ENCODE measurements at regions not wholly inside any gene's neighbourhood (a gene's known extent, or its start where the extent isn't known, plus 50 kb on each side); places are given as distances from the start of the nearest gene placed in this dataset.
"Not testable (repeated sequence)": the region's sequence is repeated elsewhere in the genome, so short reads cannot be mapped to it uniquely, and the experiment has no call there.

DNA sequence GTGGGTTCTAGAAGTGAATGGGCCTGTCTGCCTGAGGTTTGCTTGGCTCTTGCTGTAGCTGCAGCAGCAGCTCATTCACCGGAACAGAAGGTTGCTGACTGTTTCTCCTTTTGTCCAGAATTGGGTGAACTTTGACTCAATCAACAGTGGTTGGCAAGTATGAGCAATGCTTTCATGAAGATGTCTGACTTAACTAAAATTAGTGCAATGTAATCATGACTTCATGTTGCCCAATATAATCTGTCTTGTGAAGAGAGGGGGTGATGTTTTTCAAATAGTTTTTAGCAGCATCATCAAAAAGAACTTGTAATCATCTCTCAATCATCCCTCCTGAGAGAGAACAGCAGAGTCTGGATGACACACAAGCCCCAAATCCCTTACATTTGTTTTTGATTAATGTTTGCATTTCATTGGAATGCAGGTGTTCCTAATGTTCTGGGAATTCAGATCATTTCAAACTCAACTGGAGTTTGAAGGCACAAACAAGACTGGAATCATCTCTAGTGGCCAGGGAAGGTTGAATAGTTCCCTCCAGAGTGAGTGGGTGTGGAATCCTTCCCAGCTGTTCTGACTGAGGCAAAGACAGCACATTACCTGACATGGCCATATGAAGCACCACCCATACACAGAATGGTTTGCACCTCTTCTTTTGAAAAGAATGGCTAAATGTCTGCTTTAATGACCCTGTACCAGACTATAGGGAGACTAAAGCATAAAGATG, 82.9 kb downstream of the HLX start:
- POLR2A ChIA-PET: interaction anchor here (0.6 to 1.0 kb wide), 2 partner anchors 43 to 1030 kb away, joined by 4 to 14 read pairs; no protein-coding TSS in a partner anchor
- no peak overlapping the region for H3K4me3 ChIP-seq (ENCODE audit: low read depth, low read length)

DNA sequence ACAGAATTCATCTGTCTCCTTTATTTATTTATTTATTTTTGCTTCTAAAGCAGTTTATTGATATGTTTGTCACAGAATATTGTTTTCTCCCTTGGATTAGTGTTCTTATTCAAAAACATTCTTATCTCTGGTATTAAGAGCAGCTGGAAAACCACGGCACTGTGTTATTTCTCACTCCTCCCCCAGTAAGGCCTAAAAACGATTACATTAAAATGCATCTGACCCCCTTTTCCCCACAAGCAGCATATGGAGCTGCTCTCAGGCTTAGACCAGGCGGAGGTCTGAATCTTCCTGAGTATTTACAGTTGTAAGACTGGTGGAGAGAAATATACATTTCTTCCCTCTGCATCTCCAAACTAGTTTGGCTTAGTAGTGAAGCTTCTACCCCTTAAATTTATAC, 86.8 kb downstream of the HLX start:
- ChIA-PET CTCF (interaction anchor here (0.7 to 0.8 kb wide), 3 partner anchors 12 to 151 kb away, joined by 3 read pairs; no protein-coding TSS in a partner anchor), POLR2A (no interaction called here)
- Histone ChIP-seq H3K27me3 (ENCODE audit: control insufficient read depth, insufficient read depth, low read length) (no peaks in the 10 kb centered on the region), H3K36me3 (ENCODE audit: control insufficient read depth, insufficient read depth, low read length) (no peaks in the 10 kb centered on the region), H3K4me3 (ENCODE audit: low read depth, low read length) (no peak overlapping the region)
- TF ChIP-seq, protein P1, sequence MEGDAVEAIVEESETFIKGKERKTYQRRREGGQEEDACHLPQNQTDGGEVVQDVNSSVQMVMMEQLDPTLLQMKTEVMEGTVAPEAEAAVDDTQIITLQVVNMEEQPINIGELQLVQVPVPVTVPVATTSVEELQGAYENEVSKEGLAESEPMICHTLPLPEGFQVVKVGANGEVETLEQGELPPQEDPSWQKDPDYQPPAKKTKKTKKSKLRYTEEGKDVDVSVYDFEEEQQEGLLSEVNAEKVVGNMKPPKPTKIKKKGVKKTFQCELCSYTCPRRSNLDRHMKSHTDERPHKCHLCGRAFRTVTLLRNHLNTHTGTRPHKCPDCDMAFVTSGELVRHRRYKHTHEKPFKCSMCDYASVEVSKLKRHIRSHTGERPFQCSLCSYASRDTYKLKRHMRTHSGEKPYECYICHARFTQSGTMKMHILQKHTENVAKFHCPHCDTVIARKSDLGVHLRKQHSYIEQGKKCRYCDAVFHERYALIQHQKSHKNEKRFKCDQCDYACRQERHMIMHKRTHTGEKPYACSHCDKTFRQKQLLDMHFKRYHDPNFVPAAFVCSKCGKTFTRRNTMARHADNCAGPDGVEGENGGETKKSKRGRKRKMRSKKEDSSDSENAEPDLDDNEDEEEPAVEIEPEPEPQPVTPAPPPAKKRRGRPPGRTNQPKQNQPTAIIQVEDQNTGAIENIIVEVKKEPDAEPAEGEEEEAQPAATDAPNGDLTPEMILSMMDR (IDR thresholded peaks at IDR 0.05; ENCODE audit: insufficient read depth, low read depth, low read length): no peak
- DNase-seq (ENCODE audit: low read depth): no peak

More for the DNA sequence above, 82.9 kb downstream of the HLX start:
- TF ChIP-seq, protein P1 (IDR thresholded peaks at IDR 0.05; ENCODE audit: insufficient read depth, low read depth, low read length): no peak
- DNase-seq (ENCODE audit: low read depth): peak; percentile 94
- Histone ChIP-seq H3K36me3 (ENCODE audit: control insufficient read depth, insufficient read depth, low read length) (no peaks in the 10 kb centered on the region), H3K27me3 (ENCODE audit: control insufficient read depth, insufficient read depth, low read length) (no peaks in the 10 kb centered on the region)
- CTCF ChIA-PET: interaction anchor here (1.2 to 1.5 kb wide), 2 partner anchors 8 to 22 kb away, joined by 3 to 4 read pairs; no protein-coding TSS in a partner anchor

DNA sequence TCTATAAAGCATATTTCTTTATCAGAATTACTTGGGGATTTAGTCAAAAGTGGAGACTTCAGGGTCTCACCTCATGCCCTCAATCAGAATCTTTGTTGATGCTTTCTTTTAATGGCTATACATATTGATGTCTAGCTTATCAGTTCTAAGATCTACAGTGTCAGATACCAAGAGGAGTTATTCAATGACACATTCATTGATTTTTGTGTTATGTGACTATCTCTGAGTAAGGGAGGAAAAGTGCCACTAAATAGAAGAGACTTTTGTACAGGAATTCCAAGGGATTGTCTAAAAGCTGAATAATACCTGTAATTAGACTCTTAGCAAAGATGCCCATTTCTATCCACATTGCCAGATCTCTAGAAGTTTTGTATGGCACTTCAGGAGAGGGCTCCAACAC, 87.2 kb downstream of the HLX start:
- CTCF ChIA-PET: interaction anchor here (0.7 to 1.3 kb wide), 4 partner anchors 11 to 302 kb away, joined by 3 read pairs; no protein-coding TSS in a partner anchor
- H3K27me3 ChIP-seq (ENCODE audit: control insufficient read depth, insufficient read depth, low read length): no peaks in the 10 kb centered on the region
- TF ChIP-seq, protein P1 (IDR thresholded peaks at IDR 0.05; ENCODE audit: insufficient read depth, low read depth, low read length): no peak
- POLR2A ChIA-PET: interaction anchor here (0.6 kb wide), 1 partner anchor 733 kb away, joined by 3 read pairs; no protein-coding TSS in a partner anchor
- no peak overlapping the region for H3K4me3 ChIP-seq (ENCODE audit: low read depth, low read length)
- H3K36me3 ChIP-seq (ENCODE audit: control insufficient read depth, insufficient read depth, low read length): no peaks in the 10 kb centered on the region
- no peak for DNase-seq (ENCODE audit: low read depth)

DNA sequence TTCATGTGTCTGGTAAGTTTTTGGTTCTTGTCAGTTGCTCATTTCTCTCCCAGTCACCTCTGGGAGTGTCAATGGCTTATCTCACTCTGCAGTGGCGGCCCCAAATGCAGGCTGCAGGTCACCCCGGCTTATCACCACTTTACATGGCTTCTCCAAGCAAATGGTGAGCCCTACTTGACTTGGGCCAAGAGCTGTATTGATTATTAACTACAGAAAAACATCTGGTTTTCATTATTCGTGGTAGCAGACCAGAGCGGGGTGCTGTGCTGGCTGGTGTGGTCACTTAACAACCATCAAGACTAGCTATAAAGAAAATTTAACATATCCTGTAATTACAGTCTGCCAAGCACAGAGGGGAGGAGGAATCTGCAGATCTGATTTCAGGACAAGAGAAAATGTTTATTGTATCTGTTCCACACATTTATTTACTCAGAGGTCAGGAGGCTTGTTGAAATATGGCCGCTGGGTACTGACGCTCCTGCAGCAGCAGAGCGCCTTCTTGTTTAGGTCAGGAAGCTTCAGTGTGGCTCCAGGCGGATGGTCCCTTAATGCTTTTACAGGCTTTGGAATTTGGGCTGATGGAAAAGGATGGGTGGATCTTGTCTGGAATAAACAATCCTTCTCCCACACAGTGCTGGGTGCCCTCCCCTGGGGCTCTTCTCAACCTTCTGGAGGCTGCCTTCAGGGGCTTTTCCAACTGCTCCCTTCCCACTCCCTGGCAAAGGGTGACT, 87.8 kb downstream of the HLX start:
- H3K4me3 ChIP-seq (ENCODE audit: low read depth, low read length): no peak overlapping the region
- H3K27me3 ChIP-seq (ENCODE audit: control insufficient read depth, insufficient read depth, low read length): no peaks in the 10 kb centered on the region
- no peak for DNase-seq (ENCODE audit: low read depth)
- CTCF ChIA-PET: interaction anchor here (0.8 to 1.3 kb wide), 3 partner anchors 11 to 301 kb away, joined by 3 read pairs; no protein-coding TSS in a partner anchor
- TF ChIP-seq, protein P1 (IDR thresholded peaks at IDR 0.05; ENCODE audit: insufficient read depth, low read depth, low read length): no peak
- POLR2A ChIA-PET: interaction anchor here (0.6 kb wide), 1 partner anchor 732 kb away, joined by 3 read pairs; no protein-coding TSS in a partner anchor
- no peaks in the 10 kb centered on the region for H3K36me3 ChIP-seq (ENCODE audit: control insufficient read depth, insufficient read depth, low read length)

DNA sequence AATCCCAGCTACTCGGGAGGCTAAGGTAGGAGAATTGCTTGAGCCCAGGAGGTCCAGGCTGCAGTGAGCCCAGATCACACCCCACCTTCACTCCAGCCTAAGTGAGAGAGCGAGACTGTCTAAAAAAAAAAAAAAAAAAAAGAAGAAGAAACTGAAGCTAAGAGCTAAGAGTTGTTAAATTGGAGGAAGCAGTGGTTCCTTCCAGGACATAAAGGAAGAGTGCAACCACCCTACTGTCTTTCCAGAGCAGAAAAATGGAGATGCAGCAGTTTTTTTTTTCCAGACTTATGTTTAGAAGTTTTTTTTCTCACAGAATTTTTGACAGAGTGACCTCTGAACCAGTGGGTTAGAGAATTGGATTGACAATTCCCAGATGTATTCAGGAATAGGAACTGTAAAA, 88.7 kb downstream of the HLX start:
- Histone ChIP-seq H3K27me3 (ENCODE audit: control insufficient read depth, insufficient read depth, low read length) (no peaks in the 10 kb centered on the region), H3K4me3 (ENCODE audit: low read depth, low read length) (no peak overlapping the region), H3K36me3 (ENCODE audit: control insufficient read depth, insufficient read depth, low read length) (no peaks in the 10 kb centered on the region)
- TF ChIP-seq, protein P1 (IDR thresholded peaks at IDR 0.05; ENCODE audit: insufficient read depth, low read depth, low read length): no peak
- ChIA-PET POLR2A (no interaction called here), CTCF (interaction anchor here (1.4 kb wide), 1 partner anchor 9 kb away, joined by 6 read pairs; no protein-coding TSS in a partner anchor)
- DNase-seq (ENCODE audit: low read depth): no peak

DNA sequence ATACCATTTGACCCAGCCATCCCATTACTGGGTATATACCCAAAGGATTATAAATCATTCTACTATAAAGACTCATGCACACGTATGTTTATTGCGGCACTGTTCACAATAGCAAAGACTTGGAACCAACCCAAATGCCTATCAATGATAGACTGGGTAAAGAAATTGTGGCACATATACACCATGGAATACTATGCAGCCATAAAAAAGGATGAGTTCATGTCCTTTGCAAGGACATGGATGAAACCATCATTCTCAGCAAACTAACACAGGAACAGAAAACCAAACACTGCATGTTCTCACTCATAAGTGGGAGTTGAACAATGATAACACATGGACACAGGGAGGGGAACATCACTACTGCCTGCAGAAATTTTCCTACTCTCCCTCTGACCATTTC, 90.0 kb downstream of the HLX start:
- H3K27me3 ChIP-seq (ENCODE audit: control insufficient read depth, insufficient read depth, low read length); H3K4me3 ChIP-seq (ENCODE audit: low read depth, low read length); CTCF ChIA-PET; DNase-seq (ENCODE audit: low read depth); H3K36me3 ChIP-seq (ENCODE audit: control insufficient read depth, insufficient read depth, low read length): not testable (repeated sequence)
- POLR2A ChIA-PET: interaction anchor here (0.5 kb wide), 1 partner anchor 131 kb away, joined by 4 read pairs; no protein-coding TSS in a partner anchor

All from BJ (cell line).